HG02970 (cell line): ENCODE measurements at regions not wholly inside any gene's neighbourhood (a gene's known extent, or its start where the extent isn't known, plus 50 kb on each side); places are given as distances from the start of the nearest gene placed in this dataset.
"Not testable (repeated sequence)": the region's sequence is repeated elsewhere in the genome, so short reads cannot be mapped to it uniquely, and the experiment has no call there.

Source experiments
- ATAC-seq: cut with Tn5 transposase; IDR thresholded peaks from one replicate; pipeline ENCODE4 v1.9.1; 2021; ENCODE audit warnings: mild to moderate bottlenecking, moderate library complexity, moderate number of reproducible peaks; ENCODE audit not compliant: unreplicated experiment, low FRiP score

DNA sequence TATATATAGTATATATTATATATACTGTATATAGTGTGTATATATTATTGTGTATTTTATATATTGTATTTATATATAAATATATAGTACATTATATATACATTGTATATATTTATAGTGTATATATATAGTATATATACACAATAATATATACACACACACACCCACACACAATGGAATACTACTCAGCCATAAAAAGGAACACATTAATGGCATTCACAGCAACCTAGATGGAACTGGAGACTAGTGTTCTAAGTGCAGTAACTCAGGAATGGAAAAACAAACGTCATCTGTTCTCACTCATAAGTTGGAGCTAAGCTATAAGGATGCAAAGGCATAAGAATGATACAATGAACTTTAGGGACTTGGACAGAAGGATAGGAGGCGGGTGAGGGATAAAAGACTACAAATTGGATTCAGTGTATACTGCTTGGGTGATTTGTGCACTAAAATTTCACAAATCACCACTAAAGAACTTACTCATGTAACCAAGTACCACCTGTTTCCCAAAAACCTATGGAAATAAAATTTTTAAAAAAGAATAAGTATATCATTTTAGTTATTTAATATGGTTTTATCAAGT, 201.9 kb upstream of the CDH11 start:
- ATAC-seq = no peak

DNA sequence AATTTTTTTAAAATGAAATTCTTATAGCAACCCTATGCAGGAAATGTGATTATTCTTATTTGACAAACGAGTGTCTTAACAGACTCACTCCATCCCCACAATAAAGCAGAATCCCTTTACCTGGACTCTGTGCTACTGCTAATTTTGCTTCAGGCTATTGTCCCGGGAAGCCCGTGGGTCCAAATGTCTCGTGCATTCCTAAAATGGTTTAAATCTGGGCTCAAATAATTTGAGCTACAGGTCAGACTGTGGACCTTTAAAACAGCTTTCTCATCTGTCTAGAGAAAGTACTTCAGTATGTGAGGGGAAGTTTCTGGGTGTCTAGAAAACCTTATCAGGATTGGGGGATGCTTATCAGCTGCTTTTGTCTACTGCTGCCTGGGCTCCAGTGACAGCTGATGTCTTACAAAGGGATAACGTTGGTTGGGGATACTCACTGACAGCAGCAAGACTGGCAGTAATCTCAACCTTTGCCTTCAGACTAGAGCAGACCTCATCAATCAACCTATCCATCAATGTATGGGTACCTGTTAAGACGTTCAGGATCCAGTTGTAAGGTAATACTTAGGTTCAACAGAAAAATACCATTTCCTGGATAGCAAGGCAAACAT, 197.9 kb upstream of the CDH11 start:
- no peak for ATAC-seq

DNA sequence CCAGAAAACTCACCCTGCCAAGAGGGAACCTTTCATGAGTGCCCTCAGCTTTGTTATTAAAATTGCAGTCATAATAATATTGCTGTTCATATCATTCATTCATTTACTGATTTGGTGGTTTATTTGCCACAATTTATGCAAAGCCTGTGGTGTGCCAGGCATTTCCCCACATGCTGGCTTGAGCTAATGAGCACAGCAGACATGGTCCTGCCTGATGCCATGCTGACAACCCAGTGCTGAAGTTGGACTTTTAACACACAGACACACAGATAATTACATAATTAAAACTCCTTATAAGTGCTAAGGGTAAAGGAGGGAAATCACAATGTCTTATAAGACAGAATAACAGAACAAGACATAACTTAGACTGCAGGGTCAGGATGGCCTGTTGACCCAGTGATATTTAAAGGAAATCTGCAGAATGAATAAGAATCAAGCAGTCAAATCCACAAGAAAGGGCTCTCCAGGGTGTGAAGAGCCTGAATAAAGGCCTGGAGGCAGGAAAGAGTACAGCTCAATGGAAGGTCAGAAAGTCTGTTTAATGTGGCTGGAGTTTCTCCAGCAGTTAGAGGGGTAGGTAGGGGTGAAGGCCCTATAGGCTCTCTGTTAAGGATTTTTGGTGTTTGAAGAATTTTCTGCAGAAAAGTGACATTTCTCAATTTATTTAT, 196.9 kb upstream of the CDH11 start:
- no peak for ATAC-seq

DNA sequence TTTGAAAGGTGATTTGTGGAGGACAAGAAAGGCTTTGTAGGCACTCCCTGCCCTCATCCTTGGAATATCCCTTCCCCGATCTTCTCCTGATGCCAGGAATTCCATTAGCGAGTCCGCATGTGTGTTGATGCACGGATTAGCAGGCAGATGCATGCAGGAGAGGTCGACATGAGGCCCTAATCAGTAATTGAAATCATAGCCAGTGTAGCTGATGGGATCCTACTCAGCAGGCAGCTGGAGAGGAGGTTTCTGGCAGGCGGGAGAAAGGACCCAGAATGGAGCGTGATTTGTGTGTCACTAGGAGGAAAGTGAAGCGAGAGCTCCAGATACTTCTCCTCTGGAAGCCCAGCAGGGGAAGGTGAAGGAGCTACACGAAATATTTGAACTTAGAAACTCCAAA, 196.3 kb upstream of the CDH11 start:
- no peak for ATAC-seq

DNA sequence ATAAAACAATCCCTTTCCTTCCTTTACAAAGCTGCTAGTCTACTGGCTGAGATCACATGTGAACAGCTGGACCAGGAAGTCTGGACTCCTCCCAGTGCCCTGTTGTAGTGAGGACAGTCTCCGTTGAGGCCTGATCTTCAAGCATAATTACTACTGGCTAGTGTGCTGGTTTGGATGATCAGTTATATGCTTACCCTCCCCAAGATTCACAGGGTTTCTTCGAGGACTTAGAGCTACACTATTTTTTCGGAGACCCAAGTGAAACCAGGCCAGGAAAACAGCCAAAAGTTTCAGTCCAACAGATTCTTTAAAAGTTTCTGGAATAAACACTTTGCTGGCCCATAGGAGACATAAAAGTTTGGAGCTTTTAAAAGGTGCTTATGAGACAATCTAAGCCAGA, 194.9 kb upstream of the CDH11 start:
- no peak for ATAC-seq

- no peak for ATAC-seq
These were observed 193.4 kb upstream of the CDH11 start for GRCh38 chr16:65315081-65315780.

GRCh38 chr16:65314627-65315008, 192.8 kb upstream of the CDH11 start:
- ATAC-seq = no peak

- no peak for ATAC-seq
These were observed 192.2 kb upstream of the CDH11 start for GRCh38 chr16:65313936-65314626.

DNA sequence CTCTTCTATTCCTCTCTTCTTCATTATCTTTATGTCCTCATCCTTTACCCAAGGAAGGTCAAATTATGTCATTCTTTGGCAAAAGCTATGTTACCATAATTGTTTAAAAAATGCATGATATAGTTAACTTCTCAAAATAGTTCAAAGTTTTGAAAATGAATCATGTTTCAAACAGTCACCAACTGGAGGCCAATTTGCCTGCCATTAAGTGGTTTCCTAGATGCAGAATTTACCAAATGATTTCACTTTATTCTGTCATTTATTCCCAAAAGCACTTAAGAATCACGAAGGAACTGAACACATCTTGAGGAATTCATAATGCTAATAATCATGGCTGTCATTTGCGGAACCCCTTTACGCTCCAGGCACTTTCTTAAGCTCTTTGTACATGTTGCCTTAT, 190.9 kb upstream of the CDH11 start:
- no peak for ATAC-seq

DNA sequence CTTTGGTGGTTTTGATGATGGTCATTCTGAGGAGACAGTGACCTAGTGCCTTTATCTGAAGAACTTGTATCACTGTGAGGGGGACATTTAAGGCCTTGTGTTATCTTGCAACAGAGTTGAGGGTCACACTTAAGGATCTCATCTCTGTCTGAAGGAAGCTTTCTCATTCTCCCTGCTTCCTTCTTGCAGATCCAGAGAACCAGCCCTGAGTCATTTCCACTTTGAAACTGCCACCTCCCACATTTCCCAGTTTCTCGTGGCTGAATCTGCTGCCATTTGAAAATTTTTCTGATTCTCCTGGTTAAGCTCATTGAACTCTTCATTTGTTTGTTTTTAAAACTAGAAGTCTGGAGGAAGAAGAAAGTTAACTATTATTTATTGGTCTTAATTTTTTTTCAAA, 190.2 kb upstream of the CDH11 start:
- ATAC-seq = no peak

DNA sequence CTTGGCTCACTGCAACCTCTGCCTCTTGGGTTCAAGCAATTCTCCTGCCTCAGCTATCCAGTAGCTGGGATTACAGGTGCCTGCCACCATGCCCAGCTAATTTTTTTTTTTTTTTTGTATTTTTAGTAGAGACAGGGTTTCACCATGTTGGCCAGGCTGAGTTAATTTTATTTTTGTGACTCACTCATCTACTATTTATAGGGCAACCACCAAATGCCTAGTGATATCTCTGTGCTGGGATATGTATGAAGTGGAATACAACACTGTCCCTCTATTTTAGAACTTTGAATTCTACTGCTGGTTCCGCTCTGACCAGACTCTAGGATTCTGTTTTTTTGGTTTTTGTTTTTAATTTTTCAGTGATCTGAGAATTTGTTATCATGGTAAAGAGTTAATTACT, 188.6 kb upstream of the CDH11 start:
- not testable (repeated sequence) for ATAC-seq

DNA sequence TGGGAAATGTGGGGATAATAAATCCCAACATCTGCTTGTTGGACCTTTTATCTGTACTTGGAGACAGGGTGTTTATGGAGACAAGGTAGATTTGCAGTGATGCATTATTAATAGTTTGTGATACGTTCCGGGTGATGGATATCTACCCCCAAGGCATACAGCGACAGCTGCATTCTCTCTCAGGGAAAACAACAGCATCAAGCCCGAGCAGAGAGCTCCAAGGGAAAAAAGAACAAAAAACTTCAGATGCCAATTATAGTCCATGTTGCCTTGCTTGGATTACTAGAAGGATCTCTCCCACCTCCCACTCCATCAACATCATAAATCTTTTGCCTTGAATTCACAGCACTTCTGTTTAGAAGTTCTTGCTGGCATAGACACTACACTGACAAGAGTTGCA, 187.5 kb upstream of the CDH11 start:
- no peak for ATAC-seq

DNA sequence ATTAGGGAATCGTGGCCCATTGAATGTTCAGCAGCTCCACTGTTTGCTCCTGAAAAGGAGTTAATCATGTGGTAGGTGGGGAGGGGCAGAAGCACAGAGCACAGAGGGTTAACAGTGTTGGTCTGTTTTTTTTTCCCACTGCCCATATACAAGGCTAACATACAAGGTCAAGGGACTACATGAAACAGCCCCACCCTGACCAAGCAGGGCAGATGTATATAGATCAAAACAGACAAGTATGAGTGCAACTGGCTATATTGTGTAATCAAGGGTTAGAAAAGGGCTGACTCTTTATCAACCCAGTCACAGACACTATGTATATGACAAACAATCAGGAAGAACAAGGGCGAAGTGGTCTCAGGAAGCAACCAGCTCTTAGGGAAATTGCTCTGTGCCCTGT, 186.6 kb upstream of the CDH11 start:
- no peak for ATAC-seq

DNA sequence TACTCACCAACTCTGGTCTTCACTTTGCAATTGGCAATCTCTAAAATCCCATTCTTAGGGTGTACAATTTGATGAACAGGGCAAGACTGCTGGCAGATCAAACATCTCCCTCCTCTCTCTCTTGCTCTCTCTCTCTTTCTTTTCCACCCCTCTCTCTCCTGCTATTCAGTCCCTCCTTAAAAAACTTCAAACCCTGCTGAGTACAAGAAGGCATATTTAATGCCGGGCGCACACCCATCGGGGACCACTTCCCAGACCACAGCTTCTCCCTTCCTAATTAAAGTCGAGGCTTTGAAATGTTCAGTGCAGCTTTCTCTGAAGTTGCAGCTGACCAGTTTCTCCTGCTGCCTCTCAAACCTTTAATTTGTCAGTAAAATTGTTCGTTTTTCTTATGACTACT, 185.4 kb upstream of the CDH11 start:
- ATAC-seq = no peak

GRCh38 chr16:65306722-65307121, 184.9 kb upstream of the CDH11 start:
- ATAC-seq = no peak

DNA sequence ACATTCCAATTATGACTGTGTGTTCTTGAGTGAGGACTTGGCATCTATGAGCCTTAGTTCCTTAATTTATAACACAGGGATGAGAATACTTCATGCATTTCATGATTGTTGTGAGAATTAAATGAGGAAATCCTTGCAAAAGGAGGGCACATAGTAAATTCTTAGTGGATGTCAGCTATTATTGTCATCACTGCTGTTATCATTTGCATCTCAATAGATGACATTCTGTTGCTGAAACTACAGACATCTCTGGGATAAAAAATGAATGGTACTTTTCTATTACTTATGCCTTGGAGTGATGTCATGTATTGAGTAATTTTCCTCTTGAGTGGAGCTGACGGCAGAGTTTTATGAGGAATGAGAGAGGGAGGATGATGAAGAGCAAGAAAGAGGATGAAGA, 184.4 kb upstream of the CDH11 start:
- no peak for ATAC-seq

- no peak for ATAC-seq
These were observed 183.6 kb upstream of the CDH11 start for GRCh38 chr16:65305266-65305959.

DNA sequence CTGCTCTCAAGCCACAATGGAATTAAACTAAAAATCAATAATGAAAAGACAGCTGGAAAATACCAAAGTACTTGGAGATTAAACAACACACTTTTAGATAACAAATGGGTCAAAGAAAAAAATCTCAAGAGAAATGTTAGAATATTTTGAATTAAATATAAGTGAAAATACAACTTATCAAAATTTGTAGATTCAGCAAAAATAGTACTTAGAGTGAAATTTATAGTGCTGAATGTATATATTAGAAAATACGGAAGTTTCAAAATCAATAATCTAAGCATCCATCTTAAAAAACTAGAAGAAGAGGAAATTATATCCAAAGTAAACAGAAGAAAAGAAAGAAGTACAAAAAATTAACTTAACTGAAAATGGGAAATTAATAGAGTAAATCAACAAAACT, 179.2 kb upstream of the CDH11 start:
- ATAC-seq = no peak

GRCh38 chr16:65297453-65297852, 175.6 kb upstream of the CDH11 start:
- ATAC-seq = no peak

DNA sequence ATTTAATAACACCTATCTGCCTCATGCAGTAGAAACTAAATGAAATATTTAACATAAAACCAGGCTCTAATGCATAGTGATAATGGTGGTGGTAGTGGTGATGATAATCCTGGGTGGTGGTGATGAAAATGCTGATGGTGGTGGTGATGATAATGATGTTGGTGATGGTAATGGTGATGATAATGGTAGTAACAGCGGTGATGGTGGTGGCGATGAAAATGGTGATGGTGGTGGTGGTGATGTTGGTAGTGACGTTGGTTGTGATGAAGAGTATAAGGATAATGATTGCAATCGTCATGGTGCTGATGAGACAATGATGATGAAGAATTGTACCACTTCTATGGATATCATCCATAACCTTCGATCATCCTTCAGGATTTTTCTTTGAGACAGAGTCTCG, 173.7 kb upstream of the CDH11 start:
- no peak for ATAC-seq

DNA sequence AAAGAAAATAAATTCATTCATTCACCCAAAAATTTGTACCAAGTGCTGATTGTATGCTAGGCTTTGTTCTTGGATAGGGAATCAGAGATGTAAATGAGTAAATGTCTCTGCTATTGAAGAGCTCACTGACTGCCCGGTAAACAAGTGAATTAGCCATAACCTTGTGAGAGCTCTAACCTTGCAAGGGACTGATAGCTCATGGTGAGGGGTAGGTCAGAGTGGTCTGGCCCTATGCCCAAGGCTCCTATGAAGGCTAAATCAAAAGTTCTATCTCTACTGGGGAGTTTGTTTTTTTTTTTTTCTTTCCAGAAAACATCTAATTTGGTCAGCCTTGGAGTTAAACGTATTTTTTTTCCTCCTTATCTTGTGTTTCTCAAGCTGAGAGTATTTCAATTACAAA, 172.8 kb upstream of the CDH11 start:
- ATAC-seq = no peak
